ENCODE measurements at regions not wholly inside any gene's neighbourhood (a gene's known extent, or its start where the extent isn't known, plus 50 kb on each side); places are given as distances from the start of the nearest gene placed in this dataset.

GRCh38 chr16:51941412-51941811 lies 605.5 kb downstream of the TOX3 start:
- H3K9me3 Mint-ChIP-seq (ENCODE audit: low read depth, unreplicated experiment): no peaks in the 10 kb centered on the region
- DNase-seq: no peak
- H3K27me3 Mint-ChIP-seq (ENCODE audit: unreplicated experiment): no peaks in the 10 kb centered on the region
- TF ChIP-seq, protein P1, sequence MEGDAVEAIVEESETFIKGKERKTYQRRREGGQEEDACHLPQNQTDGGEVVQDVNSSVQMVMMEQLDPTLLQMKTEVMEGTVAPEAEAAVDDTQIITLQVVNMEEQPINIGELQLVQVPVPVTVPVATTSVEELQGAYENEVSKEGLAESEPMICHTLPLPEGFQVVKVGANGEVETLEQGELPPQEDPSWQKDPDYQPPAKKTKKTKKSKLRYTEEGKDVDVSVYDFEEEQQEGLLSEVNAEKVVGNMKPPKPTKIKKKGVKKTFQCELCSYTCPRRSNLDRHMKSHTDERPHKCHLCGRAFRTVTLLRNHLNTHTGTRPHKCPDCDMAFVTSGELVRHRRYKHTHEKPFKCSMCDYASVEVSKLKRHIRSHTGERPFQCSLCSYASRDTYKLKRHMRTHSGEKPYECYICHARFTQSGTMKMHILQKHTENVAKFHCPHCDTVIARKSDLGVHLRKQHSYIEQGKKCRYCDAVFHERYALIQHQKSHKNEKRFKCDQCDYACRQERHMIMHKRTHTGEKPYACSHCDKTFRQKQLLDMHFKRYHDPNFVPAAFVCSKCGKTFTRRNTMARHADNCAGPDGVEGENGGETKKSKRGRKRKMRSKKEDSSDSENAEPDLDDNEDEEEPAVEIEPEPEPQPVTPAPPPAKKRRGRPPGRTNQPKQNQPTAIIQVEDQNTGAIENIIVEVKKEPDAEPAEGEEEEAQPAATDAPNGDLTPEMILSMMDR (IDR thresholded peaks at IDR 0.05; ENCODE audit: unreplicated experiment): no peak
- no peak overlapping the region for H3K27ac Mint-ChIP-seq (ENCODE audit: unreplicated experiment)
- H3K36me3 Mint-ChIP-seq (ENCODE audit: insufficient read depth, unreplicated experiment): no peaks in the 10 kb centered on the region
- intact Hi-C loops (cut with micrococcal nuclease; ENCODE audit: unreplicated experiment): no loop called here
- CTCF ChIA-PET: interaction anchor here (1.0 to 1.5 kb wide), 2 partner anchors 11 to 123 kb away, joined by 3 to 5 read pairs; no protein-coding TSS in a partner anchor
- peaks cover 21% of the 10 kb centered on the region for H3K4me1 Mint-ChIP-seq (ENCODE audit: low read depth, unreplicated experiment)
- no peak overlapping the region for H3K4me3 Mint-ChIP-seq (ENCODE audit: low read depth, unreplicated experiment)
- no TSS peak for BruUV-seq (replicated peaks)

DNA sequence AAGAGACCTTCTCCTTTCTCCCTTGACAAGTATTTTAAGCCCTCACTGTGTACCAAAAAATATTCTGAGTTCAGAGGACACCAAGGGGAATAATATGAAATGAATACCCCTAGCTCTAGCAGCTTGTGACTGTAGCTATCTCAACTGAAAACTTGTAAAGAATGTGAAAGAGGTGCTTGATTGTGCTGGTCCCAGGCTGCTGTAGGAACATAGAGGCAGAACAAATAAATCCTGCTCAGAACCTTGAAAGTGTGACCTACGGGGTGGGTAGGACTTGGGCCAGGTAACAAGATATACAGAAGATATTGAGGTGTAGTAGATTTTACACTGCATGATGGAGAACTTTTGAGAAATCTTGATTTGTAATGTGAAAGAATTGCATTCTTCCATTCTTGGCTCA lies 606.8 kb downstream of the TOX3 start:
- no TSS peak for BruUV-seq (replicated peaks)
- Mint-ChIP-seq H3K4me3 (ENCODE audit: low read depth, unreplicated experiment) (no peak overlapping the region), H3K27ac (ENCODE audit: unreplicated experiment) (no peak overlapping the region), H3K9me3 (ENCODE audit: low read depth, unreplicated experiment) (no peaks in the 10 kb centered on the region), H3K4me1 (ENCODE audit: low read depth, unreplicated experiment) (peaks cover 24% of the 10 kb centered on the region), H3K36me3 (ENCODE audit: insufficient read depth, unreplicated experiment) (no peaks in the 10 kb centered on the region), H3K27me3 (ENCODE audit: unreplicated experiment) (no peaks in the 10 kb centered on the region)
- TF ChIP-seq, protein P1 (IDR thresholded peaks at IDR 0.05; ENCODE audit: unreplicated experiment): no peak
- CTCF ChIA-PET: interaction anchor here (0.5 to 1.5 kb wide), 2 partner anchors 68 to 122 kb away, joined by 4 to 5 read pairs; no protein-coding TSS in a partner anchor
- no peak for DNase-seq
- intact Hi-C loops (cut with micrococcal nuclease; ENCODE audit: unreplicated experiment): no loop called here

DNA sequence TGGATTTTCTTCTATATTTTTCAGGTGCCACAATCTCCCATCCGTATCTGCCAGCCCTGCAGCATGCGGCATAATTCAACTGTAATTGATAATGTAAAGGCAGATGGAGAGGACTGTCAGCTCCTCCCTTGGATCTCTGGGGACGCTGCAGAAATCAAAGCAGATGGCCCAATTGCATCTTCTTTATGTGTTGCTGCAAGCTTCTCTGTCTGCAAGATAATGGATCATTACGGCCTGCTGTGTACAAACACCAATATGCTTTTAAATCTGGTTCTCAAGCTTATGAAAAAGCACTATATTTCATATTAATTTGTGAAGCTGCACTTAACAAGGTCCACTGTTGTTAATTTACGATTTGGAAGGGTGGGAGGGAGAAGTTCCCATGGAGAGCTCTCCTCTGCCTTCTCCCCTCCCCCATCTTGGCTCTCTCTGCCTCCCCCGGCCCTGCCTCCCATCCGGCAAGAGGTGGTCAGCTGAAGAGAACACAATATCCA lies 607.5 kb downstream of the TOX3 start:
- CTCF ChIA-PET: interaction anchor here (0.6 kb wide), 1 partner anchor 306 kb away, joined by 3 read pairs; no protein-coding TSS in a partner anchor
- H3K36me3 Mint-ChIP-seq (ENCODE audit: insufficient read depth, unreplicated experiment): no peaks in the 10 kb centered on the region

DNA sequence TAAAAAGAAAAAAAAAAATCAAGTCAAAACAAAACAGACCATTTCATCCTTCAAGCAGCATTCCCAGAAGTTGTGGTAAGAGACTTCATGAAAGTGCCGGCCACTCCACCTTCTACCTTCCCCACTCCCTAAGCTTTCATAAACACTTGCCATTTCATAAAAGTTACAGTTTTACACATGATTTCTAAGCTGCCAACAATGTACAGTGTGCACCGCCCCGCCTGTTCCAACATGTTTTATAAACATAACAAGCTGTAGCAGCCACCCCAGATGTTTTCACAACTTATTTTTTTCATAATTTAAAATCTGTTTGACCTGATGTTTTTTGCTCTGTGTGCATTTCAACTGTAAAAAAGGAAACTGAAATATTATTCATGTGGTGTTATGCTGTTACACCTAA lies 608.1 kb downstream of the TOX3 start:
- CTCF ChIA-PET: no interaction called here
- Mint-ChIP-seq H3K4me3 (ENCODE audit: low read depth, unreplicated experiment) (no peak overlapping the region), H3K4me1 (ENCODE audit: low read depth, unreplicated experiment) (peaks cover 30% of the 10 kb centered on the region), H3K27ac (ENCODE audit: unreplicated experiment) (no peak overlapping the region), H3K9me3 (ENCODE audit: low read depth, unreplicated experiment) (no peaks in the 10 kb centered on the region), H3K27me3 (ENCODE audit: unreplicated experiment) (no peaks in the 10 kb centered on the region), H3K36me3 (ENCODE audit: insufficient read depth, unreplicated experiment) (no peaks in the 10 kb centered on the region)
- BruUV-seq (replicated peaks): no TSS peak
- intact Hi-C loops (cut with micrococcal nuclease; ENCODE audit: unreplicated experiment): no loop called here
- TF ChIP-seq, protein P1 (IDR thresholded peaks at IDR 0.05; ENCODE audit: unreplicated experiment): no peak
- no peak for DNase-seq

More for the DNA sequence above, 607.5 kb downstream of the TOX3 start:
- TF ChIP-seq, protein P1 (IDR thresholded peaks at IDR 0.05; ENCODE audit: unreplicated experiment): no peak
- BruUV-seq (replicated peaks): no TSS peak
- no peak for DNase-seq
- intact Hi-C loops (cut with micrococcal nuclease; ENCODE audit: unreplicated experiment): no loop called here
- peaks cover 25% of the 10 kb centered on the region for H3K4me1 Mint-ChIP-seq (ENCODE audit: low read depth, unreplicated experiment)
- H3K27me3 Mint-ChIP-seq (ENCODE audit: unreplicated experiment): no peaks in the 10 kb centered on the region
- H3K27ac Mint-ChIP-seq (ENCODE audit: unreplicated experiment): no peak overlapping the region
- H3K9me3 Mint-ChIP-seq (ENCODE audit: low read depth, unreplicated experiment): no peaks in the 10 kb centered on the region
- H3K4me3 Mint-ChIP-seq (ENCODE audit: low read depth, unreplicated experiment): no peak overlapping the region

All from Calu3 (cell line).